GM21619 (cell line): ENCODE measurements at regions not wholly inside any gene's neighbourhood (a gene's known extent, or its start where the extent isn't known, plus 50 kb on each side); places are given as distances from the start of the nearest gene placed in this dataset.

Experiments
- ATAC-seq: cut with Tn5 transposase; IDR thresholded peaks from one replicate; pipeline ENCODE4 v1.9.1; 2021; ENCODE audit not compliant: unreplicated experiment

GRCh38 chr12:70151993-70152392, 91.2 kb upstream of the CNOT2 start:
- no peak for ATAC-seq

DNA sequence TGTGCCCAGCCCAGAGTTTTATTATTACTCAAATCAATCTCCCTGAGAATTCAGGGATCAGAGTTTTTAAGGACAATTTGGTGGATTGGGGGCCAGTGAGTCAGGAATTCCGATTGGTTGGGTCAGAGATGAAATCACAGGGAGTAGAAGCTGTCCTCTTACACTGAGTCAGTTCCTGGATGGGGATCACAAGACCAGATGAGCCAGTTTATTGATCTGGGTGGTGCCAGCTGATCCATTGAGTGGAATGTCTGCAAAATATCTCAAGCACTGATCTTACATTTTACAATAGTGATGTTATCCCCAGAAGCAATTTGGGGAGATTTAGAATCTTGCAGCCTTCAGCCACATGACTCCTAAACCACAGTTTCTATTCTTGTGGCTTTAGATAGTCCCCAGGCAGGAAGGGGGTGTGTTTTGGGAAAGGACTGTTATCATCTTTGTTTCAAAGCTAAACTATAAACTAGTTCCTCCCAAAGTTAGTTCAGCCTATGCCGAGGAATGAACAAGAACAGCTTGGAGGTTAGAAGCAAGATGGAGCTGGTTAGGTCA, 89.1 kb upstream of the CNOT2 start:
- ATAC-seq: no peak

GRCh38 chr12:70154960-70155589, 88.2 kb upstream of the CNOT2 start:
- no peak for ATAC-seq

GRCh38 chr12:70157099-70157498, 86.1 kb upstream of the CNOT2 start:
- no peak for ATAC-seq

DNA sequence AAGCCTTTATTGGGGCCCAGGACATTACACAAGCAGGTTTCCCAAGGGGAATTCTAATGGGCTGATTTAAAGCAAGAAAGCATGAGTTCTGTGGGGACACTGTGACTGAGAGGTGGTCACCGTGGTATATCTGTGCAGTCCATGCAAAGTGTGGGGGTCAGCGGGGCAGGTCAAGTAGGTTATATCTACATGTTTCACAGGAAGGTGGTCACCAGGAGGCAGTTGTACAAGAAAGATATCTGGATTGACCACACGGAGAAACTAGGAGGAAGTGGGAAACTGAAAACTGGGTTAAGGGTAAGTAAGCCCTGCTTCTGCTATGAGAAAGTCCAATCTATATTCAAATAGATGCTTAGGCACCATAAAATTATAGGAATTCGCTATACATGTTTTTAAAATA, 77.8 kb upstream of the CNOT2 start:
- ATAC-seq: no peak

DNA sequence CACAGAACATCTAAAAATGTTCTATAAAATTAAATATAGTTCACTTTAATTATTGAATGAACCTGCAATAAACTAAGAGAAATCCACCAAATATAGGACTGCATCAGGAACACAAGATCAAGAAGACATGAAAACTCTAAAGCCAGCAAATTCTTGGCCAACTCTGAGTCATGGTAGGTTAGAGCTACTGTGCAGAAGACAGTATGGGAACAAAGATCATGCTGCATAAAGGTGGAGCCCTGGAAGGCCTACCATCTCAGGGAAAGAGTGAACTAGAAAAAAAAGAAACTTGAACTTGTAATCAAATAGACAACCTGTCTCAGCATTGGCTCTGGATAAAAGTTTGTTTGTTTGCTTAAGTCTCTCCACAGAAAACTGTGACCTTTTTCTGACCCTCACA, 66.9 kb upstream of the CNOT2 start:
- no peak for ATAC-seq

DNA sequence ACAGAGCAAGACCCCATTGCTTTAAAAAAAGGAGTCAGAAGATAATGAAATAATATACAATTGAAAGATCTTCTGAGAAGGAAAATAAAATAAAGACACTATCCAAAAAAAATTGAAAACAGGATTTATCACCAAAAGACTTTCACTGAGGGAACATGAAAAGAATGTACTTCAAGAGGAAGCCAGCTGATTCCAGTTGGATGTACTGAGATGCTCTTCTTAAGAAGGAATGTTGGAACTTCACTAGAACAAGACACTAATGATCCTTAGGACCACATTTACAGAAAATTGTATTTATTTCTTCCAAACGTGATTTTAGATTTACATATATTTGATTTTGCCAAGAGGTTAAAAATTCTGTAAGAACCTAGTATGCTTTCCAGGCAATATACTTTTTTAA, 65.6 kb upstream of the CNOT2 start:
- ATAC-seq: no peak

GRCh38 chr12:70178038-70178437, 65.2 kb upstream of the CNOT2 start:
- ATAC-seq: no peak

DNA sequence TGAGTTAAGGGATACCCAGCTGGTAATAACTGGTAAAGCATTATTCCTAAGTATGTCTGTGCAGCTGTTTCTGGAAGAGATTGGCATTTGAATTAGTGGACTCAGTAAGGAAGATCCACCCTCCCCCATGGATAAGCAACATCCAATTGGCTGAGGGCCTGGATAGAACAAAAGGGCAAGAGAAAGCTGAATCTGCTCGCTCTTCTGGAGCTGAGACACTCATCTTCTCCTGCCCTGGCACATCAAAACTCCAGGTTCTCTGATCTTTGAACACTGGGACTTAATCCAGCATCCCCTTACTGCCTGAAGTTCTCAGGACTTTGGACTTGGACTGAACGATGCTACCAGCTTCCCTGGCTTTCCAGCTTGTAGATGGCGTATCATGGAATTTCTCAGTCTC, 63.1 kb upstream of the CNOT2 start:
- ATAC-seq: no peak

GRCh38 chr12:70185301-70185700, 57.9 kb upstream of the CNOT2 start:
- ATAC-seq: no peak

DNA sequence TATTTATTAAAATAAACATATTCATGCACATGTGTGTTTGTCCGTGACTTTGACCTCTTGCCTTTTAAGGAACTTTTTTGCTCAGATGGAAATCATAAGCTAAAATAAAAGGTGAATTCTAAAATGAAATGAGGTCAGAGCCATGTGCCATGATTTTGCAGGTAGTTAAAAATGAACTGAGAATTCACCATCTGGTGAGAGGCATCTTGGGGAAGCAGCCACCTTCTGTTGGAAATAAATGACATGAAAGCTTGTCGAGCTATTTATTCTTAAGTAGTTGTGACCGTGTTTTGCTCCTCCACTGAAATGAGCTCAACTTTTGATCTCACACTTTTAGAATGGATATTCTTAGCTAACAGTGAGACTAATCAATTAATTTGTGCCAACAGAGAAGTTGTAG, 56.8 kb upstream of the CNOT2 start:
- no peak for ATAC-seq

DNA sequence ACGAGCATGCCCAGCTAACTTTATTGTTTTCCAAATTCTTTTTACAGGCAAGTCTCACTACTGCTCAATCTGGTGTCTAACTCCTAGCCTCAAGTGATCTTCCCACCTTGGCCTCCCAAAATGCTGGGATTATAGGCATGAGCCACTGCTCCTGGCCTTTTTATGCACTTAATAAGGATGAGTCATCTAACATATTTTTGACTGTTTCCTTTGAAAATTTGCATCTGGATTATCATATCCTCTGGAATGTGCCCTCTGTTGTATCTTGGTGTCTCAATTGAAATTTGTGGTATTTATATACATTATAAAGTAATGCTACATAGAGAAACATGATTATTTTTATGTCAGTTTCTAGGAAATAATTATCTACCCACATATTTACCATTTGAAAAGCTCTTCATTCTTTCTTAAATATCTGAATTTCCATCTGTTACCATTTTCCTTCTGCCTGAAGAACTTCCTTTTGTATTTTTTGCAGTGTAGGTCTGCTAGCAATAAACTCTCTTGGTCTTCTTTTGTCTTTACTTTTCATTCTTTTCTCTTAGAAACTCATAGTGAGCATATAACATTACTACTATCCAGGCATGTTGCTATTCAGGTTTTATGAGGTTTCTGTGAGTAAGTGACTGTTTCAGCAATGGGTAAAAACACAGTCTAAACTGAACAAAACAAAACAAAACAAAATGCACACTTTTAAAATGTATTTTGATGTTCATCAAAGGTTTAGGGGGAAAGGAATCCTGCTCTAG, 52.8 kb upstream of the CNOT2 start:
- no peak for ATAC-seq
